Endothelial cell (in vitro differentiated cells): ENCODE measurements at regions not wholly inside any gene's neighbourhood (a gene's known extent, or its start where the extent isn't known, plus 50 kb on each side); places are given as distances from the start of the nearest gene placed in this dataset.

Experiments
- DNase-seq: peaks from one replicate; pipeline ENCODE4 v3.0.0; 2021; ENCODE audit warnings: low spot score
- H3K27ac Mint-ChIP-seq: one replicate; pipeline ENCODE4 v1.8.0; 2021; ENCODE audit warnings: mixed read lengths, inconsistent platforms; ENCODE audit not compliant: unreplicated experiment
- H3K27me3 Mint-ChIP-seq: one replicate; pipeline ENCODE4 v1.8.0; 2021; ENCODE audit warnings: mild to moderate bottlenecking, moderate library complexity, mixed read lengths, inconsistent platforms; ENCODE audit not compliant: unreplicated experiment
- H3K36me3 Mint-ChIP-seq: one replicate; pipeline ENCODE4 v1.8.0; 2021; ENCODE audit warnings: mild to moderate bottlenecking, low read depth, mixed read lengths, inconsistent platforms; ENCODE audit not compliant: unreplicated experiment
- H3K4me1 Mint-ChIP-seq: one replicate; pipeline ENCODE4 v1.8.0; 2021; ENCODE audit warnings: mild to moderate bottlenecking, mixed read lengths, inconsistent platforms; ENCODE audit not compliant: unreplicated experiment
- H3K4me3 Mint-ChIP-seq: one replicate; pipeline ENCODE4 v1.8.0; 2021; ENCODE audit warnings: mild to moderate bottlenecking, mixed read lengths, inconsistent platforms; ENCODE audit not compliant: unreplicated experiment
- H3K9me3 Mint-ChIP-seq: one replicate; pipeline ENCODE4 v1.8.0; 2021; ENCODE audit warnings: mixed read lengths, inconsistent platforms; ENCODE audit not compliant: unreplicated experiment
- CTCF ChIP-seq: fragments of 200-600 bp; sonication (generic); IDR thresholded peaks from one replicate; pipeline ENCODE4 v1.5.0; 2021; ENCODE audit warnings: antibody characterized with exemption; ENCODE audit not compliant: unreplicated experiment

GRCh38 chr3:153666991-153667740 lies 454.0 kb upstream of the ARHGEF26 start:
- Mint-ChIP-seq H3K27ac (no peak overlapping the region), H3K36me3 (no peaks in the 10 kb centered on the region), H3K27me3 (no peaks in the 10 kb centered on the region), H3K4me1 (no peaks in the 10 kb centered on the region), H3K4me3 (no peak overlapping the region), H3K9me3 (no peaks in the 10 kb centered on the region)
- no peak for DNase-seq
- no peak for TF ChIP-seq CTCF

- no peak for TF ChIP-seq CTCF
- H3K4me1 Mint-ChIP-seq: no peaks in the 10 kb centered on the region
- H3K36me3 Mint-ChIP-seq: no peaks in the 10 kb centered on the region
- H3K27ac Mint-ChIP-seq: no peak overlapping the region
- no peak overlapping the region for H3K4me3 Mint-ChIP-seq
- no peak for DNase-seq
- no peaks in the 10 kb centered on the region for H3K27me3 Mint-ChIP-seq
- no peaks in the 10 kb centered on the region for H3K9me3 Mint-ChIP-seq
Measured at GRCh38 chr3:153669527-153669926, 451.7 kb upstream of the ARHGEF26 start.

GRCh38 chr3:153670577-153670976 lies 450.6 kb upstream of the ARHGEF26 start:
- no peak overlapping the region for H3K27ac Mint-ChIP-seq
- no peaks in the 10 kb centered on the region for H3K36me3 Mint-ChIP-seq

GRCh38 chr3:153673853-153674252 lies 447.3 kb upstream of the ARHGEF26 start:
- DNase-seq: no peak
- Mint-ChIP-seq H3K27me3 (no peaks in the 10 kb centered on the region), H3K4me1 (no peaks in the 10 kb centered on the region), H3K9me3 (no peaks in the 10 kb centered on the region), H3K36me3 (no peaks in the 10 kb centered on the region), H3K27ac (no peak overlapping the region), H3K4me3 (no peak overlapping the region)
- no peak for TF ChIP-seq CTCF

More at GRCh38 chr3:153670577-153670976, 450.6 kb upstream of the ARHGEF26 start:
- DNase-seq: no peak
- TF ChIP-seq CTCF: no peak
- no peaks in the 10 kb centered on the region for H3K27me3 Mint-ChIP-seq
- H3K4me1 Mint-ChIP-seq: no peaks in the 10 kb centered on the region
- no peaks in the 10 kb centered on the region for H3K9me3 Mint-ChIP-seq
- H3K4me3 Mint-ChIP-seq: no peak overlapping the region

- TF ChIP-seq CTCF: no peak
- Mint-ChIP-seq H3K4me3 (no peak overlapping the region), H3K27me3 (no peaks in the 10 kb centered on the region), H3K36me3 (no peaks in the 10 kb centered on the region), H3K27ac (no peak overlapping the region), H3K9me3 (no peaks in the 10 kb centered on the region), H3K4me1 (no peaks in the 10 kb centered on the region)
- DNase-seq: no peak
Measured at GRCh38 chr3:153679714-153680113, 441.5 kb upstream of the ARHGEF26 start.
